ENCODE measurements at regions not wholly inside any gene's neighbourhood (a gene's known extent, or its start where the extent isn't known, plus 50 kb on each side); places are given as distances from the start of the nearest gene placed in this dataset.
"Not testable (repeated sequence)": the region's sequence is repeated elsewhere in the genome, so short reads cannot be mapped to it uniquely, and the experiment has no call there.

GRCh38 chr12:47426678-47427309 is 279.0 kb downstream of the RPAP3 start:
- not testable (repeated sequence) for TF ChIP-seq POLR2A (IDR thresholded peaks at IDR 0.05)
- TF ChIP-seq, protein P1, sequence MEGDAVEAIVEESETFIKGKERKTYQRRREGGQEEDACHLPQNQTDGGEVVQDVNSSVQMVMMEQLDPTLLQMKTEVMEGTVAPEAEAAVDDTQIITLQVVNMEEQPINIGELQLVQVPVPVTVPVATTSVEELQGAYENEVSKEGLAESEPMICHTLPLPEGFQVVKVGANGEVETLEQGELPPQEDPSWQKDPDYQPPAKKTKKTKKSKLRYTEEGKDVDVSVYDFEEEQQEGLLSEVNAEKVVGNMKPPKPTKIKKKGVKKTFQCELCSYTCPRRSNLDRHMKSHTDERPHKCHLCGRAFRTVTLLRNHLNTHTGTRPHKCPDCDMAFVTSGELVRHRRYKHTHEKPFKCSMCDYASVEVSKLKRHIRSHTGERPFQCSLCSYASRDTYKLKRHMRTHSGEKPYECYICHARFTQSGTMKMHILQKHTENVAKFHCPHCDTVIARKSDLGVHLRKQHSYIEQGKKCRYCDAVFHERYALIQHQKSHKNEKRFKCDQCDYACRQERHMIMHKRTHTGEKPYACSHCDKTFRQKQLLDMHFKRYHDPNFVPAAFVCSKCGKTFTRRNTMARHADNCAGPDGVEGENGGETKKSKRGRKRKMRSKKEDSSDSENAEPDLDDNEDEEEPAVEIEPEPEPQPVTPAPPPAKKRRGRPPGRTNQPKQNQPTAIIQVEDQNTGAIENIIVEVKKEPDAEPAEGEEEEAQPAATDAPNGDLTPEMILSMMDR (IDR thresholded peaks at IDR 0.05) = not testable (repeated sequence)
